ENCODE measurements at regions not wholly inside any gene's neighbourhood (a gene's known extent, or its start where the extent isn't known, plus 50 kb on each side); places are given as distances from the start of the nearest gene placed in this dataset.

DNA sequence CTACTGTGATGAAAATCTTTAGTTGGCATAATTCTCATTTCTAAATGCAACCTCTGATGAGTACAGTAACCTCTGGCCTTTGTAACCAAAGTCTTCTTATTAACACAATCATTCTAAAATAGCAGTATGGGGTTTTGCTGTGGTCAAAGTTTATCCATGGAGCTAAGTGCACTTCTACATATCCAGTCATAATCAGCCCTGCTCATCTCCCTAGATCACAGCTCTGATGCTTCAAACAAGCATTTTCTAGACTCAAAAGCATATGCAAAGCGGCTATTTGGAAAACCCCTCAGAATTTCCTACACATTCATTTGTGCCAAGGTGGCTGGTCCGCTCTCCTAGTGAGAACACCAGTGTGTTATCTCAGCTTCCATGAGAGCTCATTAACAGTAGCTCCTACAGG is 418.6 kb downstream of the MRPL39 start:
- TF ChIP-seq POLR2A (IDR thresholded peaks at IDR 0.05; ENCODE audit: low read depth, low read length) (no peak), POLR2AphosphoS5 (IDR thresholded peaks at IDR 0.05; ENCODE audit: low read depth, low read length) (no peak), SPI1 (IDR thresholded peaks at IDR 0.05; ENCODE audit: low read depth, low read length) (peak; percentile 29; the same call in 1 of the 2 replicates), TAF1 (IDR thresholded peaks at IDR 0.05; ENCODE audit: low read depth, low read length) (no peak), POU2F2 (IDR thresholded peaks at IDR 0.05; ENCODE audit: low read depth, low read length) (peak; percentile 97), PAX5 (IDR thresholded peaks at IDR 0.05; ENCODE audit: insufficient read depth, low read length, severe bottlenecking) (no peak)
